Muscle of back (tissue), 3 donors: ENCODE measurements at regions not wholly inside any gene's neighbourhood (a gene's known extent, or its start where the extent isn't known, plus 50 kb on each side); places are given as distances from the start of the nearest gene placed in this dataset.
"Not testable (repeated sequence)": the region's sequence is repeated elsewhere in the genome, so short reads cannot be mapped to it uniquely, and the experiment has no call there.

Experiments
- DNase-seq, 3 donors: peaks; one replicate each; pipeline versions ENCODE4 v3.0.0 to v3.0.0-alpha.2; 2013

- DNase-seq = no peak
These were observed 102.1 kb upstream of the KLF8 start for GRCh38 chrX:56130031-56130430.

- no peak for DNase-seq
These were observed 101.7 kb upstream of the KLF8 start for GRCh38 chrX:56130436-56130835.

- not testable (repeated sequence) for DNase-seq
These were observed 68.0 kb upstream of the KLF8 start for GRCh38 chrX:56164135-56164534.
